Amygdala (tissue), 56 donors: ENCODE measurements at regions not wholly inside any gene's neighbourhood (a gene's known extent, or its start where the extent isn't known, plus 50 kb on each side); places are given as distances from the start of the nearest gene placed in this dataset.
A peak's percentile ranks its signal among the peaks of the same experiment; 100 is the strongest.
"Not testable (repeated sequence)": the region's sequence is repeated elsewhere in the genome, so short reads cannot be mapped to it uniquely, and the experiment has no call there.

Source experiments
- DNase-seq, 56 donors: peaks; one replicate each; lab custom pipeline; 2025; lab: John Stamatoyannopoulos, UW

DNA sequence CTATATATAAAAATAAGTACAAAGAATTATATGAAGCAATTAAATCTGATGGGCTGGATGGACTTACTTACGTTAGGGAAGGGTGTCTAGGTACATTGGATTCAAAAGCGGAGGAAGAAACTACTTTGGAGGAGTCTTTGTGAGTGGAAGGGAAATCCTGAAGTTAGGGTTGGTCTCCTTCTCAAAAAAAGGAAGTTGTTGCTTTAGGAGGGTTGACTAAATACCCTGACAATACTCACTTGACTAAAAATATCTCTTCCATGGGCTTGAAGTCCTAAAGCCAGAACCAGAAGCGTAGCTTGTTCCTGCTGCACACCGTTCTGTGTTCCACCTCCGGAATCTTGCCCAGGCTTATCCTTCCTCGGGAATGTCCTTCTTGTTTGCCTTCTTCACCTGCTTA is 143.3 kb upstream of the ZEB2 start:
- DNase-seq = no peak

DNA sequence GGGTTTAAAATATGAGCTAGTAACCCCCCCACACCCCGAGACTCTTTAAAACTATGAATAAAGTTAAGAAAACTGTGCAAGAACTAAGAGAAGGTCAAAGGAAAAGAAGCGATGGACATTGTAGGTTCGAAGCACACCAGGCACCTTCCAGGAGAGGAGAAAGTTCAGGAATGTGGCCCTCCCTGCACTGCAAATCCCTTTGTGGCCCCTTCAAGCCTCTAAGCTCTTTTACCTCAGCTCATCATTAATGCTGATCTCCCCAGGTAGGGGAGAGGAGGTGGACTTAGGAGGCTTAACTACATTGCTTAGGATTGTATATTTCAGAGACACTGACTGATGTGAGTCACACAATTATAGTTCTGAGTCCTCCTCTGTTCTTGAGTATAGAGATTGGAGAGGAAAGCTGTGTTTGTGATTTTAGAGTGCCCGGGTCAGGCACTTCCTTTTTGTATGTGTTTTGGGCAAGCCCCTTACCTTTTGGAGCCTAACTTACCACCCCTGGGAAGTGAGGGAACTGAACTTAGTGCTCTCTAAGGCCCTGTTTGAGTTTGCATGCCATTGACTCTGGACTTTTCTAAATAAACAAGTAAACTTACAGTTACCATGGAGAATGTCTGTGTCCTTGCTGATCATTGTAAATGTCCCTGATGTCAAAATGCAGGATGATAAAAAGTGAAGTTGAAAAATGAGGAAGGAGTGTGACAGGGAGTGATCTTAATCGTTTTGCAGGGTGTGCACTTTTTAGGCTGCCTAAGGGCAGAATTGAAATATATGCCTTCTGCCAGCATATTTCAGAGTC is 140.8 kb upstream of the ZEB2 start:
- no peak for DNase-seq

DNA sequence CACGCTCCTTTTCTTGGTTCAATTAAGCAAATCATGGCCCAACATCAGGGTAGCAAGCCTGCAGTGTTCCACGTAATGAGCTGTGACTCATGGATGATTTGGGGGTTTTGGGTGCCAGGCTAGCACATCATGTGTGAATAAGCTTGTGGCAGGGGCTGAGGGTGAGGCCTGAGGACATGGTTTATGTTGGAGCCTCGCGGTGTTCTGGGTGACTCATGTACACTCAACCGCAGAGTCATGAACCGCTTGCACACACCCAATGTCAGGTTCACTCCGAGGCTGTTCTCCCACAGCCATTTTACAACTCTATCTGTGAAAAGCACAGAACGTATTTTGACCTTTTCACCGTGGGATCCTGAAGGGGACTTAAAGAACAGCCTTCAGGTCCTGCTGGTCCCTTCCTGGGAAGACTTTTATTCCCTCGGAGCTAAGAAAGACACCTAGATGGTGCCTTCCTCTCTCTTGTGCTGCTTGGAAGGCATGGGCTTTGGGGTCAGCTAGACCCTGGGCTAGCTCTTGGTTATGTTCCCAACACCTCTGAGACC is 139.9 kb upstream of the ZEB2 start:
- no peak for DNase-seq

DNA sequence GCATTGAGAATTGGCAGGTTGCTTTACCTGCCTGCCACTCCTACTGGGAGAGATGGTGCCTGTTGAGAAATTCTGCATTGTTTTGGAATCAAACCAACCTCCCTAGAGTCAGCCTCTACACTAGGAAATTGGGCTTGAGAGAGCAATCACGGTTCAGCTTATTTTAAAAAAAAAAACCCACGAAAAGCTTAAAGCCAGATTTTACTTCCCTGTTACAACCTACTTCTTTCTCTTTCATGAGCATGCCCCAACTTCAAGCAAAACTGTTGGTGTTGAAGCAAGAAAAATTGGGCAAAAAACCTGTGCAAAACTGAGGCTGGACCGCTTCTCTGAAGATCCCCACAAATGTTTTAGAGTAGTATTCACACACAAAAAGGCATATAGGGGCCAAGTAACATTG is 134.6 kb upstream of the ZEB2 start:
- no peak for DNase-seq

DNA sequence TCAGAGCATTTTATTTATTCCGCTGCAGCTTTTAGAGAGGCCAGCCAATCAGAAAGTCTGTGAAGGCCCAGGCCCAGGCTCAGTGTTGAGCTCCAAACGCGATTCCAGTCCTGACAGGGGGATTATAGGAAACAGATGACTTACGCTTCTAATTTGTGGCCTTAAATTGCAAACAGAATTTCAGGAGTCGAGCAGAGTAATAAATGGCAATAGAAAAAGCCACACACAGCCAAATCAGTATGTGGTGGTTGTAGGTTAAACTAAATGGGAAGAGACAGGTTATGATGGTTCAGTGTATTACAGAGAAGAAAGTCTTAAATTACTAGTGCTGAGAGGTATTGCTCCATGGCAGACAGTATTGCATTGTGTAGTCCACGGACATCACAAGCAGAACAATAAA is 131.0 kb upstream of the ZEB2 start:
- DNase-seq = no peak

DNA sequence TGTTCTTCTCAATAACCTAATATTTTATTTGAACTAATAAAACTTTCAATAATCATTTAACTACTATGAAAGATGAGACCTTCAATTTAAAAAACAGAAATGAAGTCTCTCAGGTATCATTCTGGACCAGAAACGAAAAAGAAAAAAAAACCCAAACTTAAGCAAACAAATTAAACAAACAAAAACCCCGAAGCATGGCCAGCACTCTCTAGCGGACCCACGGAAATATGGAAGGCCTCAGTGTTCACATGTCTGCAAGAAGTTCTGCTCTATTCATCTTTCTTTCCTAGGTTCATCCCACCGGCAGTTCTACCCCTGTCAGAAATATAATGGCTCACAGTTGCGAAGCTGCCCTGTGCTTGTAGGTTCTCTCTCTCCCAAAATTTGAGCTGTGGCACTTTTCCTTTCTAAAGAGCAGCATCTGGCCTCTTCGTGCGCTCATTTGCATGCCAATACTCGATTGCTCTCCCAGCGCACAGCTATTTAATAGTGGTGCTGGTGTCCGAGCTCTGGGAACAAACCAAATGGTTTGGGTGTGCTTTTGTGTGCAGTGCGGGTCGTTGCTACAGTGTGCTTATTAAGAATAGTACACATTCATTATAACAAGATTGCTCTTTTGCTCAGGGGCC is 129.0 kb upstream of the ZEB2 start:
- DNase-seq = peak in 10 of 56 donors; percentile 0 to 47 (median 10)

DNA sequence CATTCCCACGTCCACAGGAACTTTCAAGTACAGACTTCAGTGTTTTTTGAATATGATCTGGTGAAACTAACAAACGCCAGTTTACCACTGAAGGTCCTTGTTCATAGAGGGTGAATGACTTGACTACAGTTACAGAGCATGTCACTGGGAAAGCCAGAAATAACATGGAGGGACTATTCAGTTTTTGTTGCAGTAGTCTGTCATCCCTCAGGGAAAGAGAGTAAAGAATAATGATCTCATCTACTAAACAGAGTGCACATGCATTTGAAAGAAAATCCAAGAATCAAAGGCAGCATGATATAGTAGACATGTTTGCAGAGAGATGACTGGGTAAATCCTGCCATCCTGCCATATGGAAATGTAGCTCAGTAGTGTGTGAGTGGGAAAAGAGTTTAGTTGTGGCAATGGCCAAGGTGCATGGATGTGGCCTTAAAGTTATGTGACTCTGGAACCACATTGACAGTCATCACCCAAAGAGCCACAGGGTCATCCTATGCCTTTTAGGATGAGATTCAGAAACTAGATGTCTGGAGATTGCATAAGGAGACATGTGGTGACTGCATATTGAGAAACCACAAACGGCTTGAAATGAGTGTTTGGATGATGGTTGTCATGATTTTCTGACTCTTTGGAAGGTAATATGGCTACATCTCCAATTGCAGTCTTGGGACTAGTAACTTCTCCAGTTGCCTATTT is 125.3 kb upstream of the ZEB2 start:
- no peak for DNase-seq

DNA sequence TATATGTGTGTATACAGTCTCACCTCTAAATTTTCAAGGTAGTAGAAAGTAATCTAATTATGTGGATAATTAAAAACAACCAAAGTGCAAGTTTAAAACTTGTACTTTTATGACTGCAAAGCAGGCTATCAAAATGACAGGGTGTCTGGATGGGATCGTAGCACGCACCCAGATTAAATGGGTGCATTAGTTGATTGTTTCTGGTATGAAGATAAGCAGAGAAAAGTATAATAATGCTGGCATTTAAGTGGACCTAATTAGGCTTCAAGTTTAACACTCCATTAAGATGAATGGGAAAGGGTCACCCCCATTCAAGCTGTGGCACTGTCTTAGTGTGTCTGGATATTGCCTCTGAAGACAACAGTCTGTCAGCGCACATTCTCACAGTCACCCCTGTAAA is 124.6 kb upstream of the ZEB2 start:
- no peak for DNase-seq

DNA sequence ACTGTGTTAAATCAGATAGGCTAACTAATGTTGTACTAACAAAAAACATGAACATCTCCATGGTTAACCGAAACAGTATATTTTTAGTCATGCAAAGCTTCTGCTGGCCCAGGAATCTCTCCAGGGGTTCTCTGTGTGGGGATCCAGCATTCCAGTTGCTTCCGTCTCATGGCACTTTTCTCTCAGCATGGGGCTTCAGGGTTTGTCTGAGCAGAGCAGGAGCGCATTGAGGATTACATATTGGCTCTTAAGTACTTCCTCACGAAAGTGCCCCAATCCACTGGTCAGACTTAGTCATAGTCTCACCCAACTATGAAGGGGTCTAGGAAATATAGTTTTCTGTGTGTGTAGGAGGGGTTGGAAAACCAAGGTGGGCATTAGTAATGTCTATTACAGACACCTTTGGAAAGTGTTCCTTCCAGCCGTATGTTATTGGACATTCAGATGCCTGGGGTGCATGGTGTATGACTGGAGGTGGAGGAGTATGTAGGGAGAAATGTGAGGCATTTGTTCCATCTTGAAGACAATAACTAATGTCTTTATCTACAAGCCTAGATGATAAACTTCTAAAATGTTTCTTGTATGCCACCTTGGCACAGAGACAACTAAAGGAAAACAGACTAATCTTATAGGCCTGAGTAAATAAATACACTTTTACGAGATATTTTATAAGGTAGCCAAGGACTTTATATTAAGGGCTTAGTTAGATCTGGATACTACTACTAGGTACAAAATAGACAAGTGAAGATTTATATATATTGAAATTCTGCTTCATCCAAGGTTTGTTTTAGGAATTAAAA is 123.8 kb upstream of the ZEB2 start:
- DNase-seq = no peak

DNA sequence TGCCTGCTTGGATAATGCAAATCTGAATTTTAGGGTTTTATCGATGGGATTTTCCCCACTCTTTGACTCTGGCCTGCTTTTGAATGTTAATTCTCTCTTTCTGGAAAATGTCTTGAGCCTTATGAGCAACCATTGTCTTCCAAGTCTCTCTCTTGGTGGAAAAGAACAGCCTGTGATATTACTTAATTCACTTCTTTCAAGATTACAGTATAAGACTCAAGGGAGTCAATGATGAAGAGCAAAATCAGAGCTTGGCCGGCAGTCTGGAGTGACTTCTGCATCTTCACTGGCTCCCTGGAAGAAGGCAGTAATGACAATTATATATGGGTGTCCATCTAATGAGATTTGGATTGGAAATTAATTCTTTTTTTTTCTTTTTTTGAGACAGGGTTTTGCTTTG is 122.9 kb upstream of the ZEB2 start:
- DNase-seq = no peak

DNA sequence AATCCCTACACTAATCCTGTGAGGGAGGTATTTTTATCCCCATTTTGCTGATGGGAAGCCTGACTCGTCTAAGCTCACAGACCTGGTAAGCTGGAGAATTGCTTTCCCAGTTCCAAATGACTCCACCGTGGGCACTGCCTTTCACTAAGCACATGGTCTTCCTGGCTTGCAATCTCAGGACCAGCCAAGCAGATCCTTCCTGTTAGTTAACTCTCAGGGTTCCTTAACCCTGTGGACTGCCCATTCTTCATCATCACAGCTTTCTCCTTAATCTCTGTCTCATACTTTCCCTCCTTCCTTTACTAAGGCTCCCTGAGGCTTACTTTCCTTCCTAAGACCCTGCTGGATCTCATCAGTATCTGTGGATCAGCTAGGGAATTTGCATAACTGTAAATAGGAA is 122.2 kb upstream of the ZEB2 start:
- DNase-seq = no peak

DNA sequence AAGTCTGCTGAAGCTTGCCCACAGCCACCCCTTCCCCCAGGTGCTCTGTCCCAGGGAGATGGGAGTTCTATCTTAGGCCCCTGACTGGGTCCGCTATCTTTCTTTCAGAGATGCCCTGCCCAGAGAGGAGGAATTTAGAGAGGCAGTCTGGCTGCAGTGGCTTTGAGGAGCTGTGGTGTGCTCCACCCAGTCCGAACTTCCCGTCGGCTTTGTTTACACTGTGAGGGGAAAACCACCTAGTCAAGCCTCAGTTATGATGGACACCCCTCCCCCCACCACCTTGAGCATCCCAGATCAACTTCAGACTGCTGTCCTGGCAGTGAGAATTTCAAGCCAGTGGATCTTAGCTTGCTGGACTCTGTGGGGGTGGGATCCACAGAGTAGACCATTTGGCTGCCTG is 118.3 kb upstream of the ZEB2 start:
- not testable (repeated sequence) for DNase-seq

DNA sequence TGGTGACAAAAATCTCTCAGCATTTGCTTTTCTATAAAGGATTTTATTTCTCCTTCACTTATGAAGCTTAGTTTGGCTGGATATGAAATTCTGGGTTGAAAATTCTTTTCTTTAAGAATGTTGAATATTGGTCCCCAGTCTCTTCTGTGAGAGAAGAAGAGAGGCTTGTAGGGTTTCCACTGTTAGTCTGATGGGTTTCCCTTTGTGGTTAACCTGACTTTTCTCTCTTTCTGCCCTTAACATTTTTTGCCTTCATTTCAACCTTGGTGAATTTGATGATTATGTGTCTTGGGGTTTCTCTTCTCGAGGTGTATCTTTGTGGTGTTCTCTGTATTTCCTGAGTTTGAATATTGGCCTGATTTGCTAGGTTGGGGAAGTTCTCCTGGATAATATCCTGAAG is 116.9 kb upstream of the ZEB2 start:
- not testable (repeated sequence) for DNase-seq

DNA sequence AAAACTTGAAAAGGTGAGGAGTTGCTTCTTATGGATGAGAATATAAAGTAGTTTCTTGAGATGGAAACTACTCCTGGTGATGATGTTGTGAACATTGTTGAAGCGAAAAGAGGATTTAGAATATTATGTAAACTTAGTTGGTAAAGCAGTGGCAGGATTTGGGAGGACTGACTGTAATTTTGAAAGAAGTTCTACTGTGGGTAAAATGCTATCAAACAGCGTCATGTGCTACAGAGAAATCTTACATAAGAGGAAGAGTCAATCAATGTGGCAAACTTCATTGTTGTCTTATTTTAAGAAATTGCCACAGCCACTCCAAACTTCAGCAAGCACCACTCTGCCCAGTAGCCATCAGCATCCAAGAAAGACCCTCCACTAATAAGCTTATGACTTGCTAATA is 112.9 kb upstream of the ZEB2 start:
- no peak for DNase-seq

DNA sequence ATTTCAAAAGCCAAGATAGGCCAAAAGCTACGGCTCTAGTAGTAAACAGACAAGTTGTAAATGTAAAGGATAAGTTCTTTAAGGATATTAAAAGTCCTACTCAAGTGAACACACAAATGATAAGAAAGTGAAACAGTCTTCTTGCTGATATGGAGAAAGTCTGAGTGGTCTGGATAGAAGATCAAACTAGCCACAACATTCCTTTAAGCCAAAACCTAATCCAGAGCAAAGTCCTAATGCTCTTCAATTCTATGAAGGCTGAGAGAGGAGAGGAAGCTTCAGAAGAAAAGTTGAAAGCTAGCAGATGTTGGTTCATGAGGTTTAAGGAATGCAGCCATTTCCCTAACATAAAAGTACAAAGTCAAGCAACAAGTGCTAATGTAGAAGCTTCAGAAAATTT is 111.7 kb upstream of the ZEB2 start:
- no peak for DNase-seq

DNA sequence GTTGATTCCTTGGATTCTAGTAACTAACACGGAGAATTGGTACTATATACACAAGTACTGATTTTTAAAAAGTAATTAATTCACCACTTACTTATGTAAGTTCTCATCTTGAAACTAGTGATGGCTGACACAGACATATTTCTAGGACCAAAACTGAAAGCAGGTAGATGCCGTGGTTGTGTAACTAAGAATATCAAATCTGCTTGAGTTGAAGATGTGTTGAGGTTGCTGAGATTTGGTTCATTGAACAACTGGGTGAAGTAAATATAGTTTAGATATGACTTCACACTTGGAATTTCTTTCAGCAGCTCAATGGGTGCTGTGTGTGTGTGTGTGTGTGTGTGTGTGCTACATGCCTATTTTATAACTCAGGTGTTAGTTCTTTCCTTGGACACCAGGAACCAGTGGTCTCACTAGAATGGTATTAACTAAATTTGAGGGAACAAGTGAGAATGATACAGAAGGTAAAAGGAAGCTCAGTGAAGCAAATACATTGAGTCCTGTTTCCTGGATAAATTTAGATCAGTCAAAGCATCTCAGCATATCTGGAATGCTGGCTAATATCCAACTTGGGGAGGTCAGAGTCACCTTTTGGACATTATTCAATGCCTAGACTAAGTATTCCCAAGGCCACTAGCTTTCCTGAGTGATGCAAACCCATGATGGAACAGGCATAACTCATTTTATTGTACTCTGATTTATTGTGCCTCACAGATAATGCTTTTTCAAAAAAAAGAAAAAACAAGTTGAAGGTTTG is 110.7 kb upstream of the ZEB2 start:
- no peak for DNase-seq

DNA sequence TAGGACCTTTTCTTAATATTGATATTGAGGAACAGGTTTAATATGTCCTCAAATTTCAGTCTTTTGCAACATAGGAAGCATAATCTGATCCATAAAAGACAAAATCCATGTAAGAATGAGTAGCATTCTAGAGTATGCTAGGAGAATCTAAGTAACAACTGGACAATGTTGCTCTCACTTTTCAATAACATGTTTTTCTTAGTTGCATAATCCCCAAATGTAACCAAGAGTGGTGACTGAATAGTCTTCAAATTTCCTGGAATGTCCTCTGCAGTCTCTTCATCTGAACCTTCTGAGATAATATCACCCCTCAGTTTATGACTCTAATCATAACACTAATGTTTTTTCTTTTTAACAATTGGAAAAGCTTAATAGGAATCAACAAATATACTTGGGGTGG is 110.0 kb upstream of the ZEB2 start:
- no peak for DNase-seq

DNA sequence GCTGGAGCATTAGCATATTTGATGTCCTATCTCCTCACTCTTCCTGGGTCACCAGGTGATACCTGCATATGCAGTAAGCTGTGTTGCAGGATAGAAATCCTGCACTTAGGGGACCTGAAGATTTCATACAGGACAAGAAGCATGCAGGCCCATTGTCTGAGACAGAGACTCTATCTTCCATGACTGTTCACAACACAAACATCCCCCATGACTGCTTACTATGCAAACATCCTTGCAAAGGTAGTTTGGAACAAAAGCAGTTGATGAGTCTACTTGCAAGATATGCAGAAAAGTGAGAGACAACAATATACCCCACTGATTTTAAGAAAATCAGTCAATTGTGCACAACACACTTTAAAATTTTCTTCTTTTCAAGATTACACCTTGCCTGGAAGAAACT is 108.6 kb upstream of the ZEB2 start:
- DNase-seq = no peak

DNA sequence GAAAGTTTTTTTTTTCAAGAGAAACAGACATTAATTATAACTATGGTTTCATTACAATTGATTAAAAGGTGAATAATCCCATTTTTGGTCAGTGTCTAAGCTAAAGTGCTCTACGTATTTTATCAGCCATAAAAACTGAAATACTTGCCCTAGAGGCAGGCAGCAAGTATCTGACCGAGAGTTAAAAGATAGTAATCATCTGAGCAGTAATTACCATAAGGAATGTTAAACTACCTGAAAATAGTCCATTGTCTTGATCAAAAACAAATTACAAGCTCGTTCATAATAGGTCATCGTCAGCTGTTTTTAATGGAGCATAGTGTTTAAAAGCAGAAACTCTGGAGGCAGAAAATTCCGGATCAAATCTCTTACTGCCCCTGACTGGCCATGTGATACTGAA is 105.7 kb upstream of the ZEB2 start:
- DNase-seq = no peak

DNA sequence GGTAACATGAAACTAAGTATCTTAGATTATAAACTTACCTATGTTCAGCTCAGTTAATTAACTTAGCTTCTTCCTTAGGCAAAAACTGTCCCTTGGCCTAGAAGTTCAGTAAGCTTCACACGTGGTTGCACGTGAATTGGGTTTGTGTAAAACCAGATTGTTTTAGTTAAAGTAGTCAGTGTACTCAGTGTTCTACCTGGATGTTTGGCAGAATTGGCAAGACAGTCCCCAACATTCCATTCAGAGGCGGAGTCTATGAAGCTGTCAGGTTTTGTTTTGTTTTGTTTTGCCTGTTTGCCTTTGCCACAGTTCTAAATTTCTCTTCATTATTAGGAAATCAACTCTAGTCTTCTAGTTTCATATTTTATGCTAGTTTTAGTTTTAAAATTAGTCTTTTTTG is 105.3 kb upstream of the ZEB2 start:
- DNase-seq = no peak
